ENCODE measurements at regions not wholly inside any gene's neighbourhood (a gene's known extent, or its start where the extent isn't known, plus 50 kb on each side); places are given as distances from the start of the nearest gene placed in this dataset.

DNA sequence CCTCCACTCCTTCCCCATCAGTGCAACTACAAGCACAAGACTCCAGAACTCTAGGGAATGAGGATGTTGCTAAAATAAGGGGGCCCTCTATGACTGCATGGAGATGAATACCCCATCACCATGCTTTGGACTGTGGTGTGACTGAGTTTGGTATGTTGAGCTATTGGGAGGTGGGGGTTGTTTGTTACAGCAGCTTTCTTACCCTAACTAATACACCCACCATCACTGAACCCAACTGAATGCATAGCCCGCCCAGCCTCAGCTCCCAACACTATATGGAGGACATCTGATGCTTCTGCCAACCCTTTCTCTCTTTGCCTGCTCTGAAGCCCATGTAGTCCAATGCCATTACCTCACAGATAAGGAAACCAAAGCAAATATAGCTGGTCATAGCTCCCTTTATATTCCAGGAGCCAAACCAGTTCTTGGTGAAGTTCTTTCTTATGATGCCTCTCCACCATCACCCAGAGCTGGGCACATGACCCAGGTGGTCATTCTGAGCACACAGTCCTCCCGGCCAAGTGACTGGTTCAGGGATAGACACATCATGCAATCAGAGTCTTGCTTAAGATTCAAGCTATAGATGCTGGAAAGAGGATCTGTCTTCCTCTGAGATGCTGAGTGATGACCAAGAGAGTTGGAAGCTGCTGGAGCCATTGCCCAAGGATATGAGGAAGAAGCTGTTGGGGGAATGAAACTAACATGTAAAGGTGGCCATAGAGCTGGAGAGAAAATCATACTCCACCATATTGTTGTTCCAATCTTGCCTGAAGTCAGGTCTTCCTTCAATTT is 155.6 kb upstream of the HAAO start:
- Histone ChIP-seq H2AFZ (ENCODE audit: control insufficient read depth, low read depth, low read length) (no peak overlapping the region), H3K4me2 (ENCODE audit: control insufficient read depth, insufficient read depth) (no peak overlapping the region), H4K20me1 (ENCODE audit: control insufficient read depth, insufficient read depth) (no peaks in the 10 kb centered on the region), H3K4me1 (ENCODE audit: control insufficient read depth, insufficient read depth, low read length) (no peaks in the 10 kb centered on the region), H3K9ac (ENCODE audit: control insufficient read depth, insufficient read depth, low read length) (no peak overlapping the region), H3K27me3 (replicated peaks in 1 of 2; ENCODE audit: control insufficient read depth in 2 of 2, insufficient read depth in 2 of 2, low read length in 1 of 2) (no peaks in the 10 kb centered on the region), H3K36me3 (ENCODE audit: control insufficient read depth in 2 of 2, insufficient read depth in 2 of 2, low read length in 1 of 2) (no peaks in the 10 kb centered on the region), H3K9me3 (replicated peaks; ENCODE audit: control insufficient read depth, insufficient read depth, low read length) (no peaks in the 10 kb centered on the region; the same call in 2 of the 3 replicates), H3K79me2 (ENCODE audit: control insufficient read depth, insufficient read depth, low read length) (no peaks in the 10 kb centered on the region), H3K4me3 (no peak overlapping the region), H3K27ac (ENCODE audit: control insufficient read depth, insufficient read depth) (no peak overlapping the region)
- DNase-seq (ENCODE audit: low read depth, low spot score) (no peak), ATAC-seq (no peak), FAIRE-seq (no peak)
- intact Hi-C loops (cut with micrococcal nuclease; ENCODE audit: unreplicated experiment) (loop anchor here (1.0 to 5.0 kb wide), 8 partner anchors 91 to 661 kb away; no protein-coding TSS in a partner anchor), in situ Hi-C loops (cut with MboI) (loop anchor here (5.0 kb wide), 2 partner anchors 284 to 534 kb away; no protein-coding TSS in a partner anchor)
- ChIA-PET POLR2A (interaction anchor here (0.6 to 1.1 kb wide), 3 partner anchors 78 to 536 kb away, joined by 3 to 6 read pairs (median 4); no protein-coding TSS in a partner anchor), CTCF (interaction anchor here (0.7 to 5.8 kb wide), 40 partner anchors 9 to 661 kb away, joined by 3 to 69 read pairs (median 4); no protein-coding TSS in a partner anchor), SMC1A (ENCODE audit: uncharacterized antibody, unreplicated experiment) (interaction anchor here (0.8 to 5.8 kb wide), 29 partner anchors 10 to 661 kb away, joined by 3 to 62 read pairs (median 4); partner anchors contain the start of gene ZFP36L2), RAD21 (ENCODE audit: unreplicated experiment) (interaction anchor here (0.5 to 5.3 kb wide), 18 partner anchors 12 to 662 kb away, joined by 3 to 58 read pairs (median 5); partner anchors contain the start of gene ZFP36L2)
- WGBS (ENCODE audit: insufficient coverage, insufficient replicate concordance, low lambda C conversion rate, missing lambda C conversion rate): 22% methylated on average over 2 of the region's 2 CpGs
- no TSS peak for BruUV-seq (replicated peaks)
- TF ChIP-seq, protein P1, sequence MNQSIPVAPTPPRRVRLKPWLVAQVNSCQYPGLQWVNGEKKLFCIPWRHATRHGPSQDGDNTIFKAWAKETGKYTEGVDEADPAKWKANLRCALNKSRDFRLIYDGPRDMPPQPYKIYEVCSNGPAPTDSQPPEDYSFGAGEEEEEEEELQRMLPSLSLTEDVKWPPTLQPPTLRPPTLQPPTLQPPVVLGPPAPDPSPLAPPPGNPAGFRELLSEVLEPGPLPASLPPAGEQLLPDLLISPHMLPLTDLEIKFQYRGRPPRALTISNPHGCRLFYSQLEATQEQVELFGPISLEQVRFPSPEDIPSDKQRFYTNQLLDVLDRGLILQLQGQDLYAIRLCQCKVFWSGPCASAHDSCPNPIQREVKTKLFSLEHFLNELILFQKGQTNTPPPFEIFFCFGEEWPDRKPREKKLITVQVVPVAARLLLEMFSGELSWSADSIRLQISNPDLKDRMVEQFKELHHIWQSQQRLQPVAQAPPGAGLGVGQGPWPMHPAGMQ (IDR thresholded peaks at IDR 0.05; ENCODE audit: borderline replicate concordance): no peak
- TF ChIP-seq RB1 (IDR thresholded peaks at IDR 0.05; ENCODE audit: borderline replicate concordance) (no peak), ZNF207 (IDR thresholded peaks at IDR 0.05; ENCODE audit: borderline replicate concordance) (no peak), PAX8 (IDR thresholded peaks at IDR 0.05) (no peak), EZH2 (IDR thresholded peaks at IDR 0.05; ENCODE audit: borderline replicate concordance, control insufficient read depth, low read depth, low read length) (no peak)
- TF ChIP-seq, protein P2, sequence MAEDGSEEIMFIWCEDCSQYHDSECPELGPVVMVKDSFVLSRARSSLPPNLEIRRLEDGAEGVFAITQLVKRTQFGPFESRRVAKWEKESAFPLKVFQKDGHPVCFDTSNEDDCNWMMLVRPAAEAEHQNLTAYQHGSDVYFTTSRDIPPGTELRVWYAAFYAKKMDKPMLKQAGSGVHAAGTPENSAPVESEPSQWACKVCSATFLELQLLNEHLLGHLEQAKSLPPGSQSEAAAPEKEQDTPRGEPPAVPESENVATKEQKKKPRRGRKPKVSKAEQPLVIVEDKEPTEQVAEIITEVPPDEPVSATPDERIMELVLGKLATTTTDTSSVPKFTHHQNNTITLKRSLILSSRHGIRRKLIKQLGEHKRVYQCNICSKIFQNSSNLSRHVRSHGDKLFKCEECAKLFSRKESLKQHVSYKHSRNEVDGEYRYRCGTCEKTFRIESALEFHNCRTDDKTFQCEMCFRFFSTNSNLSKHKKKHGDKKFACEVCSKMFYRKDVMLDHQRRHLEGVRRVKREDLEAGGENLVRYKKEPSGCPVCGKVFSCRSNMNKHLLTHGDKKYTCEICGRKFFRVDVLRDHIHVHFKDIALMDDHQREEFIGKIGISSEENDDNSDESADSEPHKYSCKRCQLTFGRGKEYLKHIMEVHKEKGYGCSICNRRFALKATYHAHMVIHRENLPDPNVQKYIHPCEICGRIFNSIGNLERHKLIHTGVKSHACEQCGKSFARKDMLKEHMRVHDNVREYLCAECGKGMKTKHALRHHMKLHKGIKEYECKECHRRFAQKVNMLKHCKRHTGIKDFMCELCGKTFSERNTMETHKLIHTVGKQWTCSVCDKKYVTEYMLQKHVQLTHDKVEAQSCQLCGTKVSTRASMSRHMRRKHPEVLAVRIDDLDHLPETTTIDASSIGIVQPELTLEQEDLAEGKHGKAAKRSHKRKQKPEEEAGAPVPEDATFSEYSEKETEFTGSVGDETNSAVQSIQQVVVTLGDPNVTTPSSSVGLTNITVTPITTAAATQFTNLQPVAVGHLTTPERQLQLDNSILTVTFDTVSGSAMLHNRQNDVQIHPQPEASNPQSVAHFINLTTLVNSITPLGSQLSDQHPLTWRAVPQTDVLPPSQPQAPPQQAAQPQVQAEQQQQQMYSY (CRISPR knock-in tag; IDR thresholded peaks at IDR 0.05): no peak
